ENCODE measurements at regions not wholly inside any gene's neighbourhood (a gene's known extent, or its start where the extent isn't known, plus 50 kb on each side); places are given as distances from the start of the nearest gene placed in this dataset.

DNA sequence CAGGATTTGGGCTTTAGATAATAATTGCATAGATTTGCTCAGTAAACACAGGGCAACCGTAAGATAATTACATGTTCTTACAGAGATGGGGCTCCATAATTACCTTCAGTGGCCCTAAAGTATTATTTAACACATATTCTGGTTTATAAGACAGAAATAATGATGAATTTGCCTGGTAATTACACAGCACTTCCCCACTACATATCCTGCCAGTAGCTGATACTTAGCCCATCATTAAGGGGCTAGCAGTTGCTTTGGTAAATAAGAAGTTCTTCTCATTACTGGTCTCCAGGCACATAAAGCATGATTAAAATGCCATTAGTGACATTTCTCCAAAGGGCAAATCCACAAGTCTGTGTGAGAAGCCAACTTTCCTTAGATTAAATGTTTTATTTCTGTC, 158.7 kb downstream of the NUAK1 start:
- DNase-seq = no peak
- Histone ChIP-seq H3K9me3 (no peaks in the 10 kb centered on the region), H3K36me3 (no peaks in the 10 kb centered on the region), H3K27me3 (no peaks in the 10 kb centered on the region), H3K4me1 (no peaks in the 10 kb centered on the region), H3K27ac (no peak overlapping the region), H3K4me3 (no peak overlapping the region)
- intact Hi-C loops (cut with DNase I; ENCODE audit: low total_unique reads) = no loop called here
- no peak for TF ChIP-seq POLR2A (IDR thresholded peaks at IDR 0.05)
- TF ChIP-seq, protein P1, sequence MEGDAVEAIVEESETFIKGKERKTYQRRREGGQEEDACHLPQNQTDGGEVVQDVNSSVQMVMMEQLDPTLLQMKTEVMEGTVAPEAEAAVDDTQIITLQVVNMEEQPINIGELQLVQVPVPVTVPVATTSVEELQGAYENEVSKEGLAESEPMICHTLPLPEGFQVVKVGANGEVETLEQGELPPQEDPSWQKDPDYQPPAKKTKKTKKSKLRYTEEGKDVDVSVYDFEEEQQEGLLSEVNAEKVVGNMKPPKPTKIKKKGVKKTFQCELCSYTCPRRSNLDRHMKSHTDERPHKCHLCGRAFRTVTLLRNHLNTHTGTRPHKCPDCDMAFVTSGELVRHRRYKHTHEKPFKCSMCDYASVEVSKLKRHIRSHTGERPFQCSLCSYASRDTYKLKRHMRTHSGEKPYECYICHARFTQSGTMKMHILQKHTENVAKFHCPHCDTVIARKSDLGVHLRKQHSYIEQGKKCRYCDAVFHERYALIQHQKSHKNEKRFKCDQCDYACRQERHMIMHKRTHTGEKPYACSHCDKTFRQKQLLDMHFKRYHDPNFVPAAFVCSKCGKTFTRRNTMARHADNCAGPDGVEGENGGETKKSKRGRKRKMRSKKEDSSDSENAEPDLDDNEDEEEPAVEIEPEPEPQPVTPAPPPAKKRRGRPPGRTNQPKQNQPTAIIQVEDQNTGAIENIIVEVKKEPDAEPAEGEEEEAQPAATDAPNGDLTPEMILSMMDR (IDR thresholded peaks at IDR 0.05) = no peak

GRCh38 chr12:105980533-105980932, 158.2 kb downstream of the NUAK1 start:
- intact Hi-C loops (cut with DNase I; ENCODE audit: low total_unique reads) = no loop called here

GRCh38 chr12:105982022-105982421, 156.7 kb downstream of the NUAK1 start:
- Histone ChIP-seq H3K27me3 (no peaks in the 10 kb centered on the region), H3K4me3 (no peak overlapping the region), H3K27ac (no peak overlapping the region), H3K36me3 (no peaks in the 10 kb centered on the region), H3K4me1 (no peaks in the 10 kb centered on the region), H3K9me3 (no peaks in the 10 kb centered on the region)
- no peak for DNase-seq
- intact Hi-C loops (cut with DNase I; ENCODE audit: low total_unique reads) = no loop called here
- no peak for TF ChIP-seq POLR2A (IDR thresholded peaks at IDR 0.05)
- TF ChIP-seq, protein P1 (IDR thresholded peaks at IDR 0.05) = no peak

More at GRCh38 chr12:105980533-105980932, 158.2 kb downstream of the NUAK1 start:
- DNase-seq = no peak
- no peak overlapping the region for H3K4me3 ChIP-seq
- no peak overlapping the region for H3K27ac ChIP-seq
- H3K4me1 ChIP-seq = no peaks in the 10 kb centered on the region
- no peaks in the 10 kb centered on the region for H3K36me3 ChIP-seq
- H3K9me3 ChIP-seq = no peaks in the 10 kb centered on the region
- no peak for TF ChIP-seq POLR2A (IDR thresholded peaks at IDR 0.05)
- TF ChIP-seq, protein P1 (IDR thresholded peaks at IDR 0.05) = no peak
- no peaks in the 10 kb centered on the region for H3K27me3 ChIP-seq

GRCh38 chr12:105983622-105984320, 155.0 kb downstream of the NUAK1 start:
- H3K4me3 ChIP-seq = no peak overlapping the region
- no peaks in the 10 kb centered on the region for H3K27me3 ChIP-seq
- no peaks in the 10 kb centered on the region for H3K36me3 ChIP-seq
- DNase-seq = no peak
- intact Hi-C loops (cut with DNase I; ENCODE audit: low total_unique reads) = no loop called here
- TF ChIP-seq, protein P1 (IDR thresholded peaks at IDR 0.05) = no peak
- no peak for TF ChIP-seq POLR2A (IDR thresholded peaks at IDR 0.05)
- no peaks in the 10 kb centered on the region for H3K9me3 ChIP-seq
- no peak overlapping the region for H3K27ac ChIP-seq
- no peaks in the 10 kb centered on the region for H3K4me1 ChIP-seq

DNA sequence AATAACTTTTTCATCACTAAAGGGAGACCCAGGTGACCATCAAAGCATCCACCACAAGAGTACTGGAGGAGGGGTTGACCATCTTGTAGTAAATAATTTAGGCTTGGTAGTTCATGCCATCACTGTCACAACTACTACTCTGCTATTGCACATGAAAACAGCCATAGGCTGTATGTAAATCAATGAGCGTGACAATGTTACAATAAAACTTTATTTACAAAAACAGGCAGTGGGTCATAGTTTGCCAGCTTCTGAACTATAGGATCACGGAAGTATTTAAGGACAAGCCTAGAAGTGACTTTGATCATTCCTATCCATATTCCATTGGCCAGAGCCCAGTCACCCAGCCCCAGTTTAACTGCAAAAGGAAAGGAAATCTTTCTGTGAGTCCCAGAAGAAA, 153.4 kb downstream of the NUAK1 start:
- TF ChIP-seq, protein P1 (IDR thresholded peaks at IDR 0.05) = no peak
- no peak for TF ChIP-seq POLR2A (IDR thresholded peaks at IDR 0.05)
- Histone ChIP-seq H3K27ac (no peak overlapping the region), H3K36me3 (no peaks in the 10 kb centered on the region), H3K9me3 (no peaks in the 10 kb centered on the region), H3K27me3 (no peaks in the 10 kb centered on the region), H3K4me3 (no peak overlapping the region), H3K4me1 (no peaks in the 10 kb centered on the region)
- intact Hi-C loops (cut with DNase I; ENCODE audit: low total_unique reads) = no loop called here
- DNase-seq = no peak

Measured in uterus (tissue), 3 donors.